Stimulated activated CD8-positive, alpha-beta memory T cell treated with anti-CD3 and anti-CD28 coated beads, Interleukin-7, amount 100 ng/mL, for 24 hours (primary cell): ENCODE measurements at regions not wholly inside any gene's neighbourhood (a gene's known extent, or its start where the extent isn't known, plus 50 kb on each side); places are given as distances from the start of the nearest gene placed in this dataset.

Source experiments
- DNase-seq: peaks from one replicate; pipeline ENCODE4 v3.0.0-alpha.2; 2020; ENCODE audit warnings: low read depth

- no peak for DNase-seq
Observed at GRCh38 chr2:17306219-17306618, 212.0 kb downstream of the RAD51AP2 start.

- DNase-seq = no peak
Observed at GRCh38 chr2:17303521-17303920, 214.7 kb downstream of the RAD51AP2 start.

- DNase-seq = no peak
Observed at GRCh38 chr2:17303054-17303453, 215.2 kb downstream of the RAD51AP2 start.

GRCh38 chr2:17302281-17302680, 216.0 kb downstream of the RAD51AP2 start:
- no peak for DNase-seq

GRCh38 chr2:17301437-17301836, 216.8 kb downstream of the RAD51AP2 start:
- DNase-seq = no peak

GRCh38 chr2:17299891-17300540, 218.2 kb downstream of the RAD51AP2 start:
- DNase-seq = no peak

GRCh38 chr2:17298453-17298852, 219.8 kb downstream of the RAD51AP2 start:
- DNase-seq = no peak

GRCh38 chr2:17296686-17297085, 221.6 kb downstream of the RAD51AP2 start:
- DNase-seq = no peak

- DNase-seq = no peak
Observed at GRCh38 chr2:17289669-17290068, 228.6 kb downstream of the RAD51AP2 start.

- DNase-seq = no peak
Observed at GRCh38 chr2:17287183-17287582, 231.1 kb downstream of the RAD51AP2 start.

GRCh38 chr2:17282826-17283225, 235.4 kb downstream of the RAD51AP2 start:
- no peak for DNase-seq

- DNase-seq = no peak
Observed at GRCh38 chr2:17282245-17282644, 236.0 kb downstream of the RAD51AP2 start.

GRCh38 chr2:17276220-17276619, 242.0 kb downstream of the RAD51AP2 start:
- no peak for DNase-seq

GRCh38 chr2:17272652-17273525, 245.4 kb downstream of the RAD51AP2 start:
- no peak for DNase-seq

- no peak for DNase-seq
Observed at GRCh38 chr2:17272170-17272569, 246.1 kb downstream of the RAD51AP2 start.

GRCh38 chr2:17271416-17271815, 246.8 kb downstream of the RAD51AP2 start:
- DNase-seq = no peak

- DNase-seq = no peak
Observed at GRCh38 chr2:17270894-17271293, 247.3 kb downstream of the RAD51AP2 start.

GRCh38 chr2:17263570-17263968, 254.7 kb downstream of the RAD51AP2 start:
- DNase-seq = no peak

GRCh38 chr2:17262854-17263569, 255.2 kb downstream of the RAD51AP2 start:
- DNase-seq = no peak

- no peak for DNase-seq
Observed at GRCh38 chr2:17259613-17260012, 258.6 kb downstream of the RAD51AP2 start.

GRCh38 chr2:17258861-17259260, 259.4 kb downstream of the RAD51AP2 start:
- DNase-seq = no peak

GRCh38 chr2:17257189-17257909, 260.9 kb downstream of the RAD51AP2 start:
- DNase-seq = no peak
